Fibroblast of skin of right biceps (primary cell): ENCODE measurements at regions not wholly inside any gene's neighbourhood (a gene's known extent, or its start where the extent isn't known, plus 50 kb on each side); places are given as distances from the start of the nearest gene placed in this dataset.

Experiments used
- DNase-seq: peaks from one replicate; pipeline ENCODE4 v3.0.0-alpha.2; 2013

DNA sequence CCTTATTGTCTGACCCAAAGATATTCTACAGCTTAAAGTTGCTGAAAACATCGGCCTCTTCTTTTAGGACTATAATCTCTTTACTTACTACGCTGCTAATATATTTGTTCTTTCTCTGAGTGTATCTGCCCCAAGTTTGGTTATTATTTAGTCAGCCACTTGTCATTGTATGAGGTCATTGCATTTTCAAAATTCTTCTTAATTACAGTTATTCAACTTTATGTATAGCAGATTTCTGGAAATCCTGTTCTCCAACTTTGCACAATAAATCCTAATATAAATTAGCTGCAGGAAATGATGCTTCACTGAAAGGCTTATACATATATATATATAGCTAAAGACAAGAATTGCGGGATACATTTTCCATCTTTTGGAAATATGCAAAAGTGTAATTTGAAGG lies 88.5 kb upstream of the HIVEP1 start:
- DNase-seq = peak; percentile 52

DNA sequence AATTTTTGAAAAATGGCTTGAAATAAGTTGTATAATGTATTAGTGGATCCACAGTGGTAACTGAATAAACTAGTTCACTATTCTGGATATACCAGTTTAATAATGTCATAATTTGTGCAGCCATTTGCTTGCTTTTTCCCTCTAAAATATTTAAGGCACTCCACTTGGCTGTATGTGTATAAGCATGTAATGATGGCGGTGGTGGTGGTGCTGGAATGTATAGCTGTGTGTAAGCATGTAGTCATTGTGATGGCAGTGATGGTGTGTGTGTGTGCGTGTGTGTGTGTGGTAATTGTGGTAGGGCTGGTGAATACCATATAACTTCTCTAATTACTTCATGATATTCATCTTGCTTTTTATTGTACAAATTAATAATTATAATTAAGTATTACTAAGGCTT lies 89.2 kb upstream of the HIVEP1 start:
- peak; percentile 66 for DNase-seq

- no peak for DNase-seq
These were observed 90.4 kb upstream of the HIVEP1 start for GRCh38 chr6:11921751-11922150.

DNA sequence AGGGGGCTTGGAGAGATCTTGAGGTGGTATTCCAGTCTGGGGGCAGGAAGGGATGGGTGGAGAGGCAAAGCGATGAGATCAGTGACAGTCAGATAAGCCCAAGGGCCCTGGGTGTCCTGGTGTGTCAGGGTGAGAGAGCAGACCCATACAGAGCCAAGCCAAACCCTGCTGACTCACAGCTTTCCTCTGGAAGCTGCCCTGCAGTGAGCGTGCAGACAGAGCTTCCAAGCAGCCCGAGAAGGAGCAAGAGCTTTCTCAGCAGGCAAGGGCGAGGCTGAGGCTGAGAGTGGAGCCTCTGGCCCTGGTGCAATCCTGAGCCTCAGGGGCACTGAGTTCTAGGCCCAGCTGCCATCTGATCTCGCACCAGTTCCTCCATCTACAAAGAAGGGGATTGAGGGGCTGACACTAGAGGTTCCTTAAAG lies 91.1 kb upstream of the HIVEP1 start:
- peak; percentile 94 for DNase-seq

DNA sequence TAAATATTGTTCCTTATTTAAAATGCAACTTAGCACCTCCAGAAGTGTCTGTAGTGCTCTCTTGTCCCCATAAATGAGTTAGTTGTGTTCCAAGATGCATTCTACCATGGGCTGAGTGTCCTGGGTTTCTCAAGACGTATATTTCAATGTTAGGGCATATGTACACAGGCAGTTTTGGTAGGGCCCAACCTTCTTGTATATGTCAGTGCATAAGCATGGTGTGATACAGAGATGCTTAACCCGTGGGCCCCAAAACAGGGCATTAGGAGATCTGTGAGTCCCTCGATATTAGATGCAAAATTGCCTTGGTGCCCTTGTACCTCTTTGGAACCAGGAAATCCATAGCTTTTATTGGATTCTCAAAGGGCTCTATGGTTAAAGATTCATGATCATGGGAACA lies 91.5 kb upstream of the HIVEP1 start:
- no peak for DNase-seq

GRCh38 chr6:11919771-11920440 lies 92.2 kb upstream of the HIVEP1 start:
- no peak for DNase-seq

DNA sequence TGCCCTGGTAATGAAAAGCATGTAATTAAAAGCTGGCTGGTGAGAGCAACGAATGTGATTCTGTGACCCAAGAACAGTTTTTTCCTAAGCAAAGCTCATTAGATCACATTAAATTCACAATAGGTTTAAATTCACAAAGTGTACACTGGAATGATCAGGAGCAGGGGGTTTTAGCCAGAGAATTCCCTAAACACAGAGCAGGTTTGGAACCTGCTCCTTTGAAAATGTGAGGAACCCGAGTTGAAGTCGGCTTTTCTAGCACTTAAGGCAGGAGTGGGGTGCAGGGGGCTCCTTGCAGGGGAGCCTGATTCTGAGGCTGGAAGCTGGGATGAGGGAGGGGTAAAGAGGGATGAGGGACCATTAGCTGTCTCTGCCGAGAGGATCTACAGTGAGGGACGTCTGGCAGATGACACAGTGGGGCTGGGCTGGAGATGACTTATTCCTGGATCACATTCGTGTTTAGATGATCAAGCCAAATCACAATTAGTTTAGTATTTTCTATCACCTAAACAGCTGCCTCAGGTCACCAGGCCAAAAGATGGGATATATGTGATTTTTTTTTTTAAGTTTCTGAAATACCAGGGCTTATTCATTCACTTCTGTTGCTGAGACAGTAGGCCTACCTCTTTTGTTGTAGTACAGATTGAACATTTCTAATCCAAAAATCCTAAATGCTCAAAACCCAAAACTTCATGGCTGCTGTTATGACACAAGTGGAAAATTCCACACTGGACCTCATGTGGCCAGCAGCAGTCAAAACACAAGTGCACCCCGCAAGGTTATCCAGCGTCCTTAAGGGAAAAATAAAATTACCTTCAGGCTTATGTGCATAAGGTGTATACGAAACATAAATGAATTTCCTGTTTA lies 93.1 kb upstream of the HIVEP1 start:
- peak; percentile 26 for DNase-seq

DNA sequence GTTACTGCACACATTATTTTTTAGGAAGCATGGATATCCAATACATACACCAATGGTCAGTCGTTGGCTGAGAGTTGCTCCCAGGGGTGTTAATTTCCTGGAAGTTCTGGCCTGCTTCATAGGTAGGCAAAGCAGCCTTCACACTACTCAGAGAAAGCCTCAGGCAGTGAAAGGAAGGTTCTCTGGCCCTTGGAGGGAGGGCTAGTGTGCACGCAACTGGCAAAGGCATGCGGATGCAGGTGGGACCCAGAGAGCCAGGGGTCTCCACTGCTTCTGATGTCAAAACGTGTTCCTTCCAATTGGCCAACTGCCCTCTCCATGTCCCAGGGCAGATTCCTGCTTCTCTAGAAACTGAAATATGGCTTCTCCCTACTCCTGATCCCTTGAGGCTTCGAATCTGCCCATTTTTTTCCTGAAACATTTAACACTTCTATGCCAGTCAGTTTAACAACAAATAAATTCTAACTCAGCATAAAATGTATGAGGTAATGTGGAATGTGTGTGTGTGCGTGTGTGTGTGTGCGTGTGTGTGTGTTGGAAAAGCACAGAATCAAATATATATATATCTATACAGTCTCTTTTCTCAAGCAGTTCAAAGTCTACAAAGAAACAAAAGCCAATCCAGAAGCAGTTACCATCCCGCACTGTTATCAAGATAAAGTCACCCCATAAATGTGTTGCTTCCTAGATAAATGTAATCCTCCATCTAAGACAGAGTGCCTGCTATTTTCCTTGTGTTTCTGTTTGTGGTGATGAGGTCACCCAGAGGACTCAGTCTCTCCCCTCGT lies 94.0 kb upstream of the HIVEP1 start:
- peak; percentile 86 for DNase-seq

DNA sequence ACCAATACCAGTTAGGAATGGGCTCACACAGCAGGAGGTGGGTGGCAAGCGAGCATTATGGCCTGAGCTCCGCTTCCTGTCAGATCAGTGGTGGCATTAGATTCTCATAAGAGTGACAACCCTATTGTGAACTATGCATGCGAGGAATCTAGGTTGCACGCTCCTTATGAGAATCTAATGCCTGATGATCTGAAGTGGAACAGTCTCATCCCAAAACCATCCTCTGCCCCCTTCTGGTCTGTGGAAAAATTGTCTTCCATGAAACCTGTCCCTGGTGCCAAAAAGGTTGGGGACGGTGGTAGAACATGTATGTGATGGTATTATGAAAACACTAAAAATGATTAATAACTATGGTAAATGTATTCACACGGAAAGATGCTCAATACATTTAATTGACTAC lies 99.7 kb upstream of the HIVEP1 start:
- DNase-seq = no peak

DNA sequence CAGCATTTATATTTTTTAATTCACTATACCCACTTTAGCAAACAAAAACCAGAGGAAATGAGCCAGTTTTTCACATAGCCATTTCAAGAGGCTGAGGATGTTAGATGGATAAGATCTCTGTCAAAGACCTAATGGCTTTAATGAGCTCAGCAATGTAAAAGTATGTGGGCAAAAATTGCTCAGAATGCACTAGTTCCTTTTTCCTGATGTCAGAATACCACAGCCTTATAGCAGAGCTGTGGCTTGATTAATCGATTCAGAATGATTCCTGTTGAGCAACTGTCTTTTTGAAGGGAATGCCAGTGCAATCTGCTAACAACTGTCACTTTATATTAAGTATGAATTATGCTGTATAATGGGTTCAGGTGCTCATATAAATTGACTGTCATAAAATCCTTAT lies 100.6 kb upstream of the HIVEP1 start:
- DNase-seq = peak; percentile 83

DNA sequence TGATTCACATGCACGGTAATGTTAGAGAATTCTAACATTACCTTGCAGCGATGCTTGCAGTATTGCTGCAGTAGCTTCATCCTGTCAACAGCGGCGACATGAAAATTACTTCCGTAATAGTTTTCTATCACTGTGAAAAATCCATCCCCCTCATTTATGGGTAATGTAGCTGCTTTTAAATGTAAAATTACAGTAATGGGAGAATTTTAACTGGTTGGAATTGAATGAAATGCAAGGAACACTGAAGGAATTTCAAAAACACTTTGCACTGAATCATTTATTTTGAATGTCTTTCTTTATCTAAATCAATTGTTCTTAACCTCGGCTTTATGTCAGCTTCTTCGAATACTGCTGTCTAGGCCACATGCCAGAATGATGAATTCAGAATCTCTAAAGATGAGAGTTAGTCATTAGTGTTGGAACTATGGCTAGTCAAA lies 102.4 kb upstream of the HIVEP1 start:
- peak; percentile 89 for DNase-seq

DNA sequence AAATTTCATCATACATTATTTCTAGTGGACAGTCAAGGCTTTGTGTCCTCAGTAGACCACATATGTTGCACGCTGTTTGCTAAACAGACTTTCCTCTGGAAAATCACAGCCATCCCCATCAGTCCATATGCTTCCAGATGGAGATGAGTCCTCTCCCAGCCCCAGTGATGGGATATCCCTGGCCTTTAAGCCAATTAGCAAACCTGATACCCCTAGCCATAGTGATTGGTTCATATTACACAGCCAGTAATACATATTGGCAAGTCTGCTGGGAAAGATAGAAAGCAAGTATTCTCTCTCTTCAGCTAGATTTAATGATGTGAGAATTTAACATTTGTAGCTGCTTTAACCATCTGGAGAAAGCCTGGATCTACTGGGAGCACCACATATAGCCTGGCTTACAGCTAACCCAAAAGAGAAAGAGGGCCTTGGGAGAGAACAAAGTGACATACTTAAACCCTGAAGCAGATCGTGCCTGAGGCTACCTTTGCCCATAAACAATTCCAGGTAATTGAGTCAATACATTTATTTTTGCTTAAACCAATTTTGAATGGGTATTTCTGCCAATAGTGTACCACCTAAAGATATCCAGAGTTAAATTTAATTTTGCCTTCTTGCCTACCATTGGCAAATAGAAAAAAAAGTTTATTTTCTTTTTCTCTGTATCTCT lies 103.5 kb upstream of the HIVEP1 start:
- no peak for DNase-seq

DNA sequence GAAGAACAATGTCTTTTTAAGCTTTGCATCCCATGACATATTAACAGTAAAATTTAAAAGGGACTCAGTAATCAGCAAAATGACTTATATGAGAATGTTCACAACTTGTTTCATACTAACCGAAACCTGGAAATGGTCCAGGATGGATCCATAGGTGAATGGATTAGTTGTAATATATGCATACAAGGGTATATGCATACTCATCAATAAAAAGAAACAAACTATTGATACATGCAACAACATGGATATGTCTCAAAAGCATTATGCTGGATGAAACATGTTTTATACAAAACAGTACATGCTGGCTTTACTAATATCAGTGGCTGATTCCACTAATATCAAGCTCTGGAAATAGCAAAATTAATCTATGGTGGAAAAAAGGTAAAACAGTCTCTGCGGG lies 108.5 kb upstream of the HIVEP1 start:
- no peak for DNase-seq

GRCh38 chr6:11902527-11902926 lies 109.6 kb upstream of the HIVEP1 start:
- no peak for DNase-seq

- no peak for DNase-seq
These were observed 111.2 kb upstream of the HIVEP1 start for GRCh38 chr6:11900662-11901598.

DNA sequence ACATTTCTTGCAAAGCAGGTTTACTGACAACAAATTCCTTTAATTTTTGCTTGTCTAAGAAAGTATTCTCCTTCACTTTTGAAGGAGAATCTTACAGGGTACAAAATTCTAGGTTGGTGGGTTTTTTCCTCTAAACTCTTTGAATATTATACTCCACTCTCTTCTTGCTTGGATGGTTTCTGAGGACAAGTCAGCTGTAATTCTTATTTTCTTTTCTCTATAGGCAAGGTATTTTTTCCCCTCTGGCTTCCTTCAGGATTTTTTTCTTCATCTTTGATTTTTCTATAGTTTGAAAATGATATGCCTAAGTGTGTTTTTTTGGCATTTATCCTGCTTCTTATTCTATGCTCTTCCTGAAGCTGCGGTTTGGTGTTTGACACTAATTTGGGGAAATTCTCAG lies 112.5 kb upstream of the HIVEP1 start:
- no peak for DNase-seq

- no peak for DNase-seq
These were observed 115.6 kb upstream of the ADTRP start for GRCh38 chr6:11894212-11894611.

DNA sequence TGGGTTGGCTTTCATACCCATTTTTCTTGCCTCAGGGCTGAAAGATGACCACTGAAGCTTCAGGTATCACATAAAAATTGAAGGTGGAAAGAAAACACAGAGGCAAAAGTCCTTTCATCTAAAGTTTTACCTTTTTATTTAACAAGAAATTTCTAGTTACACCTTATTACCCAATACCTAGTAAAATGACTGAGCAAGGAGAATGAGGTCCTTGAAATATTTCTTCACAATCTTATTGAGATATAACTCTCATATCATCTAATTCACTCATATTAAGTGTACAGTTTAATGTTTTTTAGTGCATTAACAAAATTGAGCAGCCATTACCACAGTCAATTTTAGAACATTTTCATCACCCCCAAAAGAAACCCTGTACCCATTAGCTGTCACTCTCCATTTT lies 112.9 kb upstream of the ADTRP start:
- DNase-seq = no peak

DNA sequence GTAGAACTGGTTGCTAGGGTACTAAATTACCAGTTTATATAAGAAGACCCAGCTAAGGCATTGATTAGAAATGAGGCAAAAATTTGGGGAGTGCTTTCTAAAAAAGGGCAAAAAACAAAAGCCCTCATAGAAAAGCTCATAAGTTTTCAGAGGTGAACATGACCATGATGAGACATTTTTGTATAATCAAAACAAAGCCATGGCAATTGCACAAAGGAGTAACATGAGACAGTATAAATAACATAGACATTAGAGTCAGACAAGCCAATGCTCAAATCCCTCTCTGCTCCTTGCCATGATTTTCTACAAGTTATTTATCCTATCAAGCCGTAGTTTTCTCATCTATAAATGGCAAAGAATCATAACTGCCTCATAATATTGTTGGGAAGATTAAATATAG lies 112.2 kb upstream of the ADTRP start:
- DNase-seq = no peak

GRCh38 chr6:11890209-11890608 lies 111.6 kb upstream of the ADTRP start:
- DNase-seq = no peak

DNA sequence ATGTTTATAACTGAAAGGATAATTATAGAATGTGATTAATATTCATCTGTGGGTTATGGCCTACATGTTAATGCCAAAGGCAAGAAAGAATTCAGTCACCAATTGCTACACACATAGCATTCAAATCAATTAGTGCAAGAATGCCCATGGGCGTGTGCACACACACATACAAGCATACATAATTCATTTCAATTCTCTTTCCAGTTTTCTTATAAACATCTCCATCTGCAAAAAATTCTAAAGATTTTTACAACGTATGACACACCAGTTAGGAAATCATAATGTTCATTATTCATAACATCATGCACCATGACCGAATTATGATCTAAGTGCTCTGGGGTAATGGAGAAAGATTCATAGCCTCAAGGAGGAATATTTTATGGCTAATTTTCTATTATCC lies 111.0 kb upstream of the ADTRP start:
- no peak for DNase-seq

DNA sequence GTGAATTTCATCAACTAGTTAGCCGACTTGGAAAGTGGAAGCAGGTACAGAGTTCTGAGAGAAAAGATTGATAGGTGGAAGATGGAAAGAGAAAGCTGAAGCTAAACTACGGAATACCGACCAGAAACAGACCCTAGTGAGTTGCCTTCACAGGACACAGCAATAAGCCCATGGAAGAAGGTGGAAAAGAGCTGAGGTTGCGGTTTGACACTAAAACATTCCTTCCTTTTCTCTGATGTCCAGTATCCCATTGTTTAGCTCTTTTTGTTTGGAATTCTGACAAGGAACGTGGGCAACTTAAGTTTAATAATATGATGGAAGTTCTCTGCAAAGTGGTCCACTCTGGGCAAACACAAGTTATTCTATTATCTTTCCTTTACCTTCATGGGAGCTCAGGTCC lies 110.1 kb upstream of the ADTRP start:
- DNase-seq = no peak
